Natural killer cell treated with Interleukin-12 subunit alpha and Interleukin-12 subunit beta and Interleukin-15 and Interleukin-18, amount 100 ng/mL, for 72 hours (primary cell): ENCODE measurements at regions not wholly inside any gene's neighbourhood (a gene's known extent, or its start where the extent isn't known, plus 50 kb on each side); places are given as distances from the start of the nearest gene placed in this dataset.
"Not testable (repeated sequence)": the region's sequence is repeated elsewhere in the genome, so short reads cannot be mapped to it uniquely, and the experiment has no call there.

Source experiments
- ATAC-seq, 2 donors: fragments of 150-1000 bp; cut with Tn5 transposase in 1 of 2; sonication (Bioruptor Pico), chemical (Tn5 transposase) in 1 of 2; 2 replicates each; pipeline ENCODE4 v1.10.0; 2021
- DNase-seq: peaks from one replicate; pipeline ENCODE4 v3.0.0; 2022; ENCODE audit warnings: low spot score
- H3K27ac Mint-ChIP-seq, 2 donors: 1 replicate in 1 of 2; 2 replicates in 1 of 2; pipeline ENCODE4 v1.8.0; 2022; ENCODE audit warnings: mixed read lengths in 2 of 2, mild to moderate bottlenecking in 1 of 2, moderate library complexity in 1 of 2
- H3K27me3 Mint-ChIP-seq, 2 donors: 1 replicate in 1 of 2; 2 replicates in 1 of 2; pipeline ENCODE4 v1.8.0; 2022; ENCODE audit warnings: mixed read lengths in 2 of 2
- H3K36me3 Mint-ChIP-seq: one replicate; pipeline ENCODE4 v1.8.0; 2022; ENCODE audit warnings: mixed read lengths
- H3K4me1 Mint-ChIP-seq, 2 donors: 1 replicate in 1 of 2; 2 replicates in 1 of 2; pipeline ENCODE4 v1.8.0; 2022; ENCODE audit warnings: low read depth in 2 of 2, mixed read lengths in 2 of 2, mild to moderate bottlenecking in 1 of 2
- H3K4me3 Mint-ChIP-seq: one replicate; pipeline ENCODE4 v1.8.0; 2022; ENCODE audit warnings: mixed read lengths
- H3K9me3 Mint-ChIP-seq: 2 replicates; pipeline ENCODE4 v1.8.0; 2022; ENCODE audit warnings: mixed read lengths

DNA sequence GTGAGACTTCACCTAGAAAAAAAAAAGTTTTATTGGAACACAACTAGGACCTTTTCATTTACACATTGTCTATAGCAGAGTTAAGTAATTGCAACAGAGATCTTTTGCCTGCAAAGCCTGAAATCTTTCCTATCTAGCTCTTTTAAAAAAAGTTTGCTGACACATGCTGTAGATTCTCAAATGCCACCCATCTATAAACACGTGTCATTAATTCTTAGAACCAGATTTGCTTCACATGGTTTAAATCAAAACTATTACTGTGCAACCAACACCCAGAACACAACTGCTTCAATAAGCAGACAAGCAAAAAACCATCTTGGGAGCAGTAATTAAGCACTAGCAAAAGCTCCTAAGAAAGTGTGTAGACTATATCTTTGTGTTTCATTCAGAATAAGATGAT, 55.0 kb downstream of the OXSM start:
- Mint-ChIP-seq H3K4me3 (no peak overlapping the region), H3K9me3 (no peaks in the 10 kb centered on the region), H3K4me1 (no peaks in the 10 kb centered on the region), H3K27me3 (peaks cover 5 to 9% of the 10 kb centered on the region in 2 donors), H3K27ac (no peak overlapping the region), H3K36me3 (no peaks in the 10 kb centered on the region)
- ATAC-seq (no peak), DNase-seq (no peak)

DNA sequence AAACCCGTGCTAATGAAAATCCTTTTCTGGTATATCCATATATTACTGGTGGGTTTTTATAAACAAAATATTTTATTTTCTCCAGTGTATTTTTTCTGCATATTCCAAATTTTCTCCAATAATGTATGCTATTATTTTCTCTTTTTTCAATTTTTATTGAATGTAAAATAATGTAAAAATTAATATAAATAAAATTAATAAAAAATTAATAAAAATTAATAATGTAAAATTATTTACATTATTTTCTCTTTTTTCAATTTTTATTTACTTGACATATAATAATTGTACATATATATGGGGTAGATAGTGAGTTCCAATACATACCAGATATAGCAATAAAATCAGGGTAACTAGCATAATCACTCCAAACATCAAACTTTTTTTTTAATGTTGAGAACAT, 56.4 kb downstream of the OXSM start:
- DNase-seq: no peak
- Mint-ChIP-seq H3K4me1 (no peaks in the 10 kb centered on the region), H3K9me3 (no peaks in the 10 kb centered on the region), H3K4me3 (no peak overlapping the region), H3K36me3 (no peaks in the 10 kb centered on the region), H3K27me3 (peaks cover 6 to 14% of the 10 kb centered on the region in 2 donors), H3K27ac (no peak overlapping the region)
- ATAC-seq: no peak

DNA sequence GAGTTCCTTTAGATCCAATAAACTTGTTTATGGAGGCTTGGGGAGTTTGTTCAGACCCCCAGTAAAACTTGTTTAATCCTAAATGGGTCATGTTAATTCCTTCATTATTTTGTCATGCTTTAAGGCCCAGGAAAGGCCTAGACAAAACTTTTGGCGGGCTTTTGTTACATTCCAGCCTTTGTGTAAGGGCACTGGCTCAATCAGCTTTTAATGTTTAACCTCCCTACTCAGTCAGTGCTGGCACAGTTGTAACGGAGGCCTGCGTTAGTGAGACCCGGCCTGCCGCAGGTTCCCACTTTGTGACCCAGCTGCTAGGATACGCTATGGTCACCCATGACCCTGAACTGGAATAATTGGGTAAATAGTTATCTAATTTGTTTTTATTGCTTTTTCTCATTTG, 59.2 kb downstream of the OXSM start:
- H3K27ac Mint-ChIP-seq: no peak overlapping the region

DNA sequence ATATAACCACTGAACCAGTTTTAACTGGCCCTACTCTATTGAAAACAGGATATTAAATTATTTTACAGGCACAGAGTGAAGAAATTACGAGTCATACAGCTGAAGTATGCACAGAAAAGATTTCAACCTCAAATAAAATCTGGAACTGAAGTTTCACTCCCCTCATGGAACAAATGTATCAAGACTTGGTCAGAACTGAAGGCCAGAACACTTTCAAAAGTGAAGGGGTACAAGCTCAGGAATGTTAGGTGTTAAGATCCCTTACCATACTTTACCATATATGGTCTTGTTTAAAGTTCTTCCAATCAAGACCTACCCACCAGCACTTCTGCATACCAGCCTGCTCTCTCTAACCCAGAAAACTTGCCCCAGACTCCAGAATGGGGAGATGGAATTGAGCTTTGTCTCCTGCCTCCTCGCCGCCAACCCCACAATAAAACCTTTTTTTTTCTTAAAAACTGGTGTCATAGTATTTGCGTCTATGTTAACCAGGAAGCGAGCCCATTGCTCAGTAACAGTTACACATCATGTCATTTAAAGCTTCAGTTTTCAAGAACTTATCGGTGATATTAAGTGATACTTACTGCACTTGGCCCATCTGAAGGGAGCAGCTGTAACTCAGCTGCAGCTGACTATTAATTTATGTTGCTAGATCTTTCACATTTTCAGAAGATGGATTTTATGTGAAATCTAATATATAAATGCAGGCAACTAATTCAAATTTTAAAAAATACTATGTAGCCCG, 59.9 kb downstream of the OXSM start:
- H3K27ac Mint-ChIP-seq: no peak overlapping the region
- no peak for DNase-seq
- peaks cover 5 to 8% of the 10 kb centered on the region in 2 donors for H3K27me3 Mint-ChIP-seq

More for the DNA sequence above, 59.2 kb downstream of the OXSM start:
- H3K4me1 Mint-ChIP-seq: no peaks in the 10 kb centered on the region
- no peak for ATAC-seq
- H3K27me3 Mint-ChIP-seq: peaks cover 5 to 8% of the 10 kb centered on the region in 2 donors
- H3K9me3 Mint-ChIP-seq: no peaks in the 10 kb centered on the region
- no peak for DNase-seq
- H3K36me3 Mint-ChIP-seq: no peaks in the 10 kb centered on the region
- H3K4me3 Mint-ChIP-seq: no peak overlapping the region

DNA sequence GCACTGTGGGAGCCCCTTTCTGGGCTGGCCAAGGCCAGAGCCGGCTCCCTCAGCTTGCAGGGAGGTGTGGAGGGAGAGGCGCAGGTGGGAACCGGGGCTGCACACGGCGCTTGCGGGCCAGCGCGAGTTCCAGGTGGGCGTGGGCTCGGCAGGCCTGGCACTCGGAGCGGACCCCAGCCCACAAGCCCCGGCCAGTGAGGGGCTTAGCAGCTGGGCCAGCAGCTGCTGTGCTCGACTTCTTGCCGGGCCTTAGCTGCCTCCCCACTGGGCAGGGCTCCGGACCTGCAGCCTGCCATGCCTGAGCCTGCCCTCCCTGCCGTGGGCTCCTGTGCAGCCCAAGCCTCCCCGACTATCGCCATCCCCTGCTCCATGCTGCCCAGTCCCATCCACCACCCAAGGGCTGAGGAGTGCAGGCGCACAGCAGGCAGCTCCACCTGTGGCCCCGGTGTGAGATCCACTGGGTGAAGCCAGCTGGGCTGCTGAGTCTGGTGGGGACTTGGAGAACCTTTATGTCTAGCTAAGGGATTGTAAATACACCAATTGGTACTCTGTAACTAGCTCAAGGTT, 61.9 kb downstream of the OXSM start:
- DNase-seq, H3K36me3 Mint-ChIP-seq, ATAC-seq, H3K4me3 Mint-ChIP-seq, H3K9me3 Mint-ChIP-seq, H3K4me1 Mint-ChIP-seq, H3K27ac Mint-ChIP-seq, H3K27me3 Mint-ChIP-seq: not testable (repeated sequence)

More for the DNA sequence above, 59.9 kb downstream of the OXSM start:
- Mint-ChIP-seq H3K4me1 (no peaks in the 10 kb centered on the region), H3K4me3 (no peak overlapping the region), H3K9me3 (no peaks in the 10 kb centered on the region), H3K36me3 (no peaks in the 10 kb centered on the region)
- no peak for ATAC-seq

DNA sequence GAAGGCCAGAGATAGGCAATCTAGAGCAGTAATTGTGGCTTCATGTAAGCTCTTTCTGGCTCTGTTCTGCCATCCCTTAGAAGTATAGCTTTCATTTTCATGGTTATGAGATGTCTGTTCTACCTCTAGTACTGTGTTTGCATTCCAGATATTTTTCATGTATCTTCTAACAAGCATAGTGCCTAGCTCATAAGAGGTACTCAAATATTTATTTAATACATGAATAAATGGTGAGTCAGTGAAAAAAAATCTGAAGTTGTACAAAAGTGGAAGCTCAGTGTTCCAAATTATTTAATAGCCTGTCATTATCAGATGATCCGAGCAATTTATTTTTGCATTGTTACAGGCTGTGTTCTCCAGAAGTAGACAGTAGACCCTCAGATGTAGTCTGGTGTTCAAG, 64.3 kb downstream of the OXSM start:
- Mint-ChIP-seq H3K27me3 (peaks cover 5 to 8% of the 10 kb centered on the region in 2 donors), H3K36me3 (no peaks in the 10 kb centered on the region), H3K4me3 (no peak overlapping the region), H3K4me1 (no peaks in the 10 kb centered on the region), H3K27ac (no peak overlapping the region), H3K9me3 (no peaks in the 10 kb centered on the region)
- DNase-seq: no peak
- ATAC-seq: no peak

DNA sequence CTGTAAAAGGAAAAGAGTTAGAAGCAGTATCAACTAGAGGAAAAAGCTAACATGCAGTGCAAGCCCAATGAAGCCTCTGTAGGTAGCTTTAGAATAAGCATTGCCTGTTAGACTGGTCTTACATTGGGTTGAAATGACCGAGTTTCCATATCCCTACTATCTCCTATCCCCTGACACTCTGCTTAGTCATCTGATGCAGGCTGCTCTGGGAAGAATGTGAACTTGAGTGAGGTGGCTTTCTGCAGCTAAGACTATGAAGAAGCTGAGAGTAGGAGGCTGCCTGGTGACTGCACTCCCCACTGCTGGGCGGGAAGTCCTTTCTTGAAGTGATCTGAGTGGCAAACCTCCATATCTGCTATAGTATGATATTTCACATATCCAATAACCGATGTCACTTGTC, 64.7 kb downstream of the OXSM start:
- Mint-ChIP-seq H3K27ac (no peak overlapping the region), H3K36me3 (no peaks in the 10 kb centered on the region), H3K4me3 (no peak overlapping the region), H3K4me1 (no peaks in the 10 kb centered on the region), H3K9me3 (no peaks in the 10 kb centered on the region), H3K27me3 (peaks cover 5 to 8% of the 10 kb centered on the region in 2 donors)
- ATAC-seq (no peak), DNase-seq (no peak)

DNA sequence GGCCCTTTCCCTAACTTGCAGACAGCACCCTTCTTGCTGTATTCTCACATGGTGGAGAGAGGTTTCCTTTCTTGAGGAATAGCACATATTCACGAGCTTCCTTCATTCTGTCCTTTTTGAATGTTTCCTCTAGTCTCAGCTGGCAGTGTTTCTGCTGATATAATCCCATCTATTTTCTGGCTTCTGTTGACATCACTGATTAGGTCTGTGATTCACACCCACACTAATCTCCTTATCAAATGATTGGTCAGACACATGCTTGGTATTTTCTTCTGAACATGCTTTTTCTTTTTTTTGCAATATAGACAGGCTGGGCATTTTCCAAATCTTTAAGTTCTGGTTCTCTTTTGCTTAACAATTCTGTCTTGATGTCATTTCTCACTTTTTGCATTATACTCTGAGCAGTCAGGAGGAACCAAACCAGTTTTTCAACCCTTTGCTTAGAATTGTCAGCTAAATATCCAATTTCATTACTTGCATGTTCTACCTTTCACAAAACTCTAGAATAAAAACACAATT, 65.4 kb downstream of the OXSM start:
- Mint-ChIP-seq H3K27me3 (peaks cover 5 to 8% of the 10 kb centered on the region in 2 donors), H3K9me3 (no peaks in the 10 kb centered on the region), H3K27ac (no peak overlapping the region), H3K4me1 (no peaks in the 10 kb centered on the region), H3K36me3 (no peaks in the 10 kb centered on the region), H3K4me3 (no peak overlapping the region)
- ATAC-seq (no peak), DNase-seq (no peak)

DNA sequence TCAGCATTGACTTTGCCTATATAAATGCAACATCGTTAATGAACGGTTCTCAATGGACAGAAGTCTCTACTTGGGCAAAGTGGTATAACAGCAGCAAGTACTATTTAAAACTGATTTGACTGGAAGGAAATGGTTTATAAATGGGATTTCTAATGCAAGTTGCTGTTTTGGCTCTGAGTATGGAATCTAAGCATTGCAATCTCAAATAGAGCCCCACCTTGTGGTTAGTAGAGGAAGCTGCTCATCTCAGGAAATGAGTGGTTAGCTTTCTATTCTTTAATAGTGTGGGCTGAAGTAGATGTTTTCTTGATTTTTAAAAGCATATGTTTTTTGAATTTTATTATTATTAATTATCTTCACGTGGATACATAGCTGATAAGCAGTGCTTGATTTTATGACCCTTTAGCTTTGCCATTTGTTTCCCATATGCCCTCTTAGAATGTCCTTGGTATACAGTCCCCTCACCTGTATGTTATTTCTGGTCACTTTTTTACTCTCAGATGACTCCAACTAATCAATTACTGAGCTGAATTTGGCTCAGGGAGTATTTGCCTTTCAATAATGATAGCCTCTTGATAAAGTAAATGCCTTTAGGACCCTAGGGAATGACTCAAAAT, 67.1 kb downstream of the OXSM start:
- no peak overlapping the region for H3K4me3 Mint-ChIP-seq
- no peak for DNase-seq

DNA sequence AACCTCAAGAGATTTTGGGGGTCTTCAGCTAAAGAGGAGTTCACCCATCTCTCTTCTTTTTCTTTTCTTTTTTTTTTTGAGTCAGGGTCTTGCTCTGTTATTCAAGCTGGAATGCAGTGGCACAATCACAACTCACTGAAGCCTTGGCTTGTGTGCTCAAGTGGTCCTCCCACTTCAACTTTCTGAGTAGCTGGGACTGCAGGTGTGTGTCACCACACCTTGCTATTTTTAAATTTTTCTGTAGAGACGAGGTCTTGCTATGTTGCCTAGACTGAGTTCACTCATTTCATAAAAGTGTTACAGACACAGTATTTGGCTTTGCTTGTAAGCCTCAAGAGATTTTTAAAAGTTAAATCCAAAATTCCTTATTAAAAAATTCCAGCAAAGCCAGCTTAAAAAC, 71.7 kb downstream of the OXSM start:
- Mint-ChIP-seq H3K9me3 (no peaks in the 10 kb centered on the region), H3K27ac (no peak overlapping the region), H3K4me1 (no peaks in the 10 kb centered on the region), H3K36me3 (no peaks in the 10 kb centered on the region), H3K27me3 (peaks cover 0 to 5% of the 10 kb centered on the region in 2 donors), H3K4me3 (no peak overlapping the region)
- DNase-seq (no peak), ATAC-seq (no peak)

More for the DNA sequence above, 67.1 kb downstream of the OXSM start:
- H3K27ac Mint-ChIP-seq: no peak overlapping the region
- no peaks in the 10 kb centered on the region for H3K4me1 Mint-ChIP-seq
- no peaks in the 10 kb centered on the region for H3K36me3 Mint-ChIP-seq
- ATAC-seq: peak in 1 of 2 donors; percentile 58
- peaks cover 0 to 3% of the 10 kb centered on the region in 2 donors for H3K27me3 Mint-ChIP-seq
- no peaks in the 10 kb centered on the region for H3K9me3 Mint-ChIP-seq

DNA sequence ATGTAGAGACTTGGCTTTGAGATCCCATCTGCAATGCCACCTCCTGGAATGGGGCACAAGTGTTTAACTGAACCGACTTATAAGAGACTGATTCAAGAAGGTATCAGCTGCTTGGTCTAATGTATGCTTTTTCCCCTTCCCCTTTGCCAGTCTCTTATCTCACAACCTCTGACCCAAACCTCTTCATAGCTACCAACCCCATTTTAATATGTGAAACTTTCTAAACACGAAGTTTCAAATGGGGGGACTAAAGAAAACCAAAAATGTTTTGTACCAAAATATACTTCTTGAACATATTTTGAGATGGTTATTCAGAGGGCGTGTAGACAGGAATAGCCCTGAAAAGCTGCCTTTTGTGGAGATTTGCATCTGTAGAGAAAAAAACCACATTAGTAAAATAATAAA, 73.1 kb downstream of the OXSM start:
- Mint-ChIP-seq H3K27me3 (peaks cover 0 to 5% of the 10 kb centered on the region in 2 donors), H3K4me1 (no peaks in the 10 kb centered on the region), H3K36me3 (no peaks in the 10 kb centered on the region), H3K27ac (no peak overlapping the region), H3K4me3 (no peak overlapping the region), H3K9me3 (no peaks in the 10 kb centered on the region)
- ATAC-seq (no peak), DNase-seq (no peak)

DNA sequence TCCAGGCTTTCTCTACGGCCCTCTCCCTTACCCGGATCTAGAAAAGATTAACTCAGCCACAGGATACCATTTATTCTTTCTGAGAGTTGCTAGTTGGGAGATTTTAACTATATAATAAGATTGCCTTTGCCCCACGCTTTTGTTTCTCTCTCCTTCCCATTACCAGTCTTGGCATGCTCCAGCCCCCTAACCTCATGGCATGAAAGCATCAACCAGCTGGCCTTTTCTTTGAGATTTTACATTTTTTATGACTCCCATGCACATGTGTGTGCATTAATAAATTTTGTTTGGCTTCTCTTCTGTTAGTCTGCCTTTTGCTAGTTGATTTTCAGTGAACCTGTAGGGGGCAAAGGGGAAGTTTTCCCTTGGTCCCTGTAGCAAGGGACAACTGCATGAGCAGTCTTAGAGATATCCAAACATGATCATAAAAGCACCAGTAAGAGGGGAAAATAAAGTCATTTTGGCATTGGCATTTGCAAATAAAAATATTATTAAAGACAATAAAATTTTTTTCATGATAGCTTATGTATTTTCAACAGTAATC, 73.6 kb downstream of the OXSM start:
- Mint-ChIP-seq H3K4me1 (no peaks in the 10 kb centered on the region), H3K4me3 (no peak overlapping the region), H3K27ac (no peak overlapping the region), H3K36me3 (no peaks in the 10 kb centered on the region), H3K9me3 (no peaks in the 10 kb centered on the region), H3K27me3 (peaks cover 0 to 5% of the 10 kb centered on the region in 2 donors)
- DNase-seq (no peak), ATAC-seq (no peak)

DNA sequence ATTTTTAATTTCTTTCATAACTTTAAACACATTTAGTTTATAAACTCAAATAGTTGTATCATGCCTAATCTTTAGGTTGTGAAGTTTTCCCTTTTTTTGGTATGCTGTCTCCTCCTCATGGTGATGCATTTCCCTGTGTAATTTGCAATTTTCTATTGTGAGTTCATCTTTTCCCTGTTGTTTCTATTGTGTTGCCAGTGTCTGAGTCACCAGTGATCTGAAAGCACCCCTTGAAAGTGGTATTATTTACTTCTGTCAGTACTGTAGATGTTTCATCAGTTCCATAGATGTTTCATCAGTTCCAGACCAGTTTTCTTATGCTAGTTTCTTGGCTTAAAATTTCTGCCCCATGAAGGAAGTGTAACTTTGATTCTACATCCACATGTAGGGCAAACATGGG, 80.6 kb downstream of the OXSM start:
- Mint-ChIP-seq H3K27ac (no peak overlapping the region), H3K4me3 (no peak overlapping the region), H3K36me3 (no peaks in the 10 kb centered on the region), H3K4me1 (no peaks in the 10 kb centered on the region), H3K9me3 (no peaks in the 10 kb centered on the region), H3K27me3 (peaks cover 5 to 8% of the 10 kb centered on the region in 2 donors)
- DNase-seq (no peak), ATAC-seq (no peak)
